Iris pigment epithelial cell (primary cell): ENCODE measurements at regions not wholly inside any gene's neighbourhood (a gene's known extent, or its start where the extent isn't known, plus 50 kb on each side); places are given as distances from the start of the nearest gene placed in this dataset.

Experiments used
- DNase-seq: peaks from one replicate; pipeline ENCODE4 v3.0.0-alpha.2; 2011; ENCODE audit warnings: low read depth

- no peak for DNase-seq
These were observed 524.8 kb upstream of the MAN1A1 start for GRCh38 chr6:119874381-119874780.

GRCh38 chr6:119873107-119873506 is 523.5 kb upstream of the MAN1A1 start:
- DNase-seq: no peak

- no peak for DNase-seq
These were observed 522.0 kb upstream of the MAN1A1 start for GRCh38 chr6:119871520-119871919.

- DNase-seq: no peak
These were observed 516.1 kb upstream of the MAN1A1 start for GRCh38 chr6:119865466-119866350.

- no peak for DNase-seq
These were observed 513.2 kb upstream of the MAN1A1 start for GRCh38 chr6:119862719-119863118.

- DNase-seq: peak; percentile 8
These were observed 509.3 kb upstream of the MAN1A1 start for GRCh38 chr6:119858901-119859300.

GRCh38 chr6:119856136-119856535 is 506.6 kb upstream of the MAN1A1 start:
- DNase-seq: peak; percentile 1

GRCh38 chr6:119848696-119849095 is 499.1 kb upstream of the MAN1A1 start:
- no peak for DNase-seq

GRCh38 chr6:119845161-119845560 is 495.6 kb upstream of the MAN1A1 start:
- no peak for DNase-seq

GRCh38 chr6:119844387-119844786 is 494.8 kb upstream of the MAN1A1 start:
- DNase-seq: no peak

- DNase-seq: no peak
These were observed 492.6 kb upstream of the MAN1A1 start for GRCh38 chr6:119842191-119842590.

- DNase-seq: no peak
These were observed 488.5 kb upstream of the MAN1A1 start for GRCh38 chr6:119838043-119838442.

GRCh38 chr6:119834418-119834817 is 484.9 kb upstream of the MAN1A1 start:
- no peak for DNase-seq

- DNase-seq: no peak
These were observed 482.9 kb upstream of the MAN1A1 start for GRCh38 chr6:119832411-119832810.

- DNase-seq: no peak
These were observed 481.1 kb upstream of the MAN1A1 start for GRCh38 chr6:119830494-119831295.

GRCh38 chr6:119830069-119830468 is 480.5 kb upstream of the MAN1A1 start:
- no peak for DNase-seq

GRCh38 chr6:119829499-119829898 is 479.9 kb upstream of the MAN1A1 start:
- DNase-seq: peak; percentile 1

GRCh38 chr6:119829006-119829405 is 479.4 kb upstream of the MAN1A1 start:
- no peak for DNase-seq

- no peak for DNase-seq
These were observed 471.8 kb upstream of the MAN1A1 start for GRCh38 chr6:119821380-119821779.

- no peak for DNase-seq
These were observed 469.3 kb upstream of the MAN1A1 start for GRCh38 chr6:119818876-119819275.

- no peak for DNase-seq
These were observed 465.2 kb upstream of the MAN1A1 start for GRCh38 chr6:119814609-119815400.

- DNase-seq: no peak
These were observed 452.9 kb upstream of the MAN1A1 start for GRCh38 chr6:119802464-119802863.
